Fibroblast of villous mesenchyme (primary cell): ENCODE measurements at regions not wholly inside any gene's neighbourhood (a gene's known extent, or its start where the extent isn't known, plus 50 kb on each side); places are given as distances from the start of the nearest gene placed in this dataset.

Source experiments
- DNase-seq: peaks from one replicate; pipeline ENCODE4 v3.0.0-alpha.2; 2010; ENCODE audit warnings: low read depth
- H3K4me3 ChIP-seq: 2 replicates; pipeline ENCODE4 v1.5.1; 2011; ENCODE audit warnings: low read depth, mild to moderate bottlenecking, low read length
- CTCF ChIP-seq: IDR thresholded peaks from 2 replicates; pipeline ENCODE4 v1.5.1; 2012; ENCODE audit warnings: low read depth, mild to moderate bottlenecking, low read length; ENCODE audit not compliant: insufficient read depth

- TF ChIP-seq CTCF = no peak
- no peak overlapping the region for H3K4me3 ChIP-seq
- no peak for DNase-seq
These were observed 227.3 kb upstream of the SP8 start for GRCh38 chr7:21013765-21014539.

DNA sequence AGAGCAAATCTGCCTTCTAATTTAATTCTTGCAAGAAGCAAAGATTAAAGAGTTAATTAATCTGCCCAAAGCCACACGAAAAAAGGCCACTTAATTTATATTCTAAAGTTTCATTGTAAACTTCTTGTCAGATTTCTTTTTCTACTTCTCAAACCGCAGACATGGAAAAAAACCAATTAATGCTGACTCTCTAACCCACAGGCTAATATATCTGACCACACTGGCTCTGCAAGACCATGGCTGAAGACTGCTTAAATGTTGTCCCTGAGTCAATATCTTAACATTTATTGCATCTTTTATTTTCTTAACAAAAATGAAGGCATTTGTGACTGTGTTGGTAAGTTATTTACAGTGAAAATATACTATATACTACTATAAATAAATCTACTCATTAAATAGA, 234.0 kb upstream of the SP8 start:
- H3K4me3 ChIP-seq = no peak overlapping the region
- TF ChIP-seq CTCF = no peak
- no peak for DNase-seq

GRCh38 chr7:21023841-21024484, 237.3 kb upstream of the SP8 start:
- no peak for TF ChIP-seq CTCF
- no peak for DNase-seq
- no peak overlapping the region for H3K4me3 ChIP-seq

- H3K4me3 ChIP-seq = no peak overlapping the region
- no peak for TF ChIP-seq CTCF
- DNase-seq = no peak
These were observed 237.8 kb upstream of the SP8 start for GRCh38 chr7:21024485-21024867.

DNA sequence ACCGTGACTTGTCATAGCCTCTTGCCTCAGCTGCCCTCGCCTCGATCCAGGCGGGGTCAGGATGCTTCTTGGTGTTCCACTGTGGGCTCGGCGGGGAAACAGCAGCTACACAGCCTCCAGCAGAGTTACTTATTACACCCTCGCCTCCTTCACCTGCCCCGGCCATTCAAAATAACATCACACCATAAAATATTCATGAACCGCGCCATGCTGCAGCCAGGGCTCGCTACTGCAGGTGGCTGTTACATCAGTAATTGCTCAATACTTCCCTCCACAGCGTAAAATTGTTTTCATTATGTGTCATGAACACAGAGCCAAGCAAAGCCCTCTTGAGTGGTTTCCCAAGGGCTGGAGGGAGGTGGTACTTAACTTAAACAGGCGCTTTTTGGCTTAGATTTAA, 241.5 kb upstream of the SP8 start:
- no peak for DNase-seq

DNA sequence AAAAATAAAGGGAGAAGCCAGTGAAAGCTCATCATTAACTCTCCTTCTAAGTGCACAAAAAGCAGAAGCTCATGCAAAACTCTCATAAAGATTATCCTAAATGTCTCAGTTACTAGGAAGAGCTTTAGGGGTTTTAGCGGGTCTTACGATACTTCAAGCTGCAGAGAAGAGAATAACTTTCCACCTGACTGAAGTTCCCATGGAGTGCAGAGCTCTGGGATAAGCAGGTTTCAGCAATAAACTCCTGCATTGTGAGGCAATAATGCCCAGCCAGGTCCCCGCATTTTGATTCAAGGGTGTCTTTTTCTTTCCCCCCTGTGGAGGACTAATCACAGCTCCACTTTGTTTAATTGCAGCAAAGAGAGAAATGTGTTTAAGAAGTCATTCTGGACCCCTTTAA, 241.9 kb upstream of the SP8 start:
- TF ChIP-seq CTCF = no peak
- DNase-seq = no peak
- no peak overlapping the region for H3K4me3 ChIP-seq

More for the DNA sequence above, 241.5 kb upstream of the SP8 start:
- no peak for TF ChIP-seq CTCF
- H3K4me3 ChIP-seq = no peak overlapping the region
